GM21367 (cell line): ENCODE measurements at regions not wholly inside any gene's neighbourhood (a gene's known extent, or its start where the extent isn't known, plus 50 kb on each side); places are given as distances from the start of the nearest gene placed in this dataset.
"Not testable (repeated sequence)": the region's sequence is repeated elsewhere in the genome, so short reads cannot be mapped to it uniquely, and the experiment has no call there.

Experiments used
- ATAC-seq: cut with Tn5 transposase; IDR thresholded peaks from one replicate; pipeline ENCODE4 v1.9.1; 2021; ENCODE audit not compliant: unreplicated experiment

DNA sequence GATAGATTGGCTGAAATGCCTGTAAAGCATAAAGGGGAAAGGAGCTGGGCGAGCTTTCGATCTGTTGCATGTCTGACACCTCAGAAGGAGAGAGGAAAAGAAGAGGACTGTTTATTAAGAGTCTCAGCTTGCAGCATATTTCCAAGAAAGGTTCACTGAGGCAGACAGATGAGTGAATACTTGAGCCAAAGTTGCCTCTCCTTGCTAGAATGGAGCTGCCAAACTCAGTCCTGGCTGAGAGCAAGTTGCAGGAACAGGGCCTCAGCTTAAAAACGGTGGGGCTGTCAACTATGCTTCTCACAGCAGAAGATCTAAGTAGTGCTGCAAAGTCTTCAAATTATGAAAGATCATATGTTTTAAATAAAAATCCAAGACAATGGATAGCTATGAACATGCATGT lies 707.5 kb downstream of the PCDH7 start:
- no peak for ATAC-seq

DNA sequence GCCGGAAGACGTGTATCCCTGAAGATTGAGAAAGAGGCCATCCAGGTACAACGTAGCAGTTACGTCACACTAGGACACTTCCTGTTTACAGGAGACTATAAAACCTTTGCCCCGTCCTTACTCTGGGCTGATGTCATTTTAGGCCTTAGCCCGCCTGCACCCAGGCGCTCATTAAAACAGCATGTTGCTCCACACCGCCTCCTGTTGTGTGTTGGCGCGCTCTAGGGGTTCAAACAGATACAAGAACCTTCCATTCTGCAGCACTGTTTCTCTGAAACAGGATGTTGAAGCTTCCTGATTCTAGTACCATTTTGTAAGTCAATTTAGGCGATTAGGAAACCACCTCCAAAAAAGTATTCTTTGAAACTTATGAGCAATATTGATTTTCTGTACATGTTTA lies 722.1 kb downstream of the PCDH7 start:
- no peak for ATAC-seq

DNA sequence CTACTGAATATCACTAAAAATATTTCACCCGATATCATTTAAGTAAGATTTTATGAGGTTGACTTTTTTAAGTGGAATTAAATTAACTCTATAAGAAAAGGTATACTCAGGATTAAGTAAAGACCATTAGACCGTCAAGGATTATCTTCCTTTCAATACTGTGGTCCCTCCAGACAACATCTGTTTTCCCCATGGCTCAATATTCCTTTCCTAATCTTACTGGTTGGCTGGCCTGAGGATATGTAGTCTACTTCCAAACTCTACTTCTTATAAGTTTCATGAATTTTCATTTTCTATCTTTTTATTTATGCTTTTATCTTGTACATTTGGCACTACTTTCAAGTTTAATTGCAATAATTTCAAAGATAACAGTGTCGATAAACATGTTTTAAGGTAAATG lies 725.4 kb downstream of the PCDH7 start:
- no peak for ATAC-seq

DNA sequence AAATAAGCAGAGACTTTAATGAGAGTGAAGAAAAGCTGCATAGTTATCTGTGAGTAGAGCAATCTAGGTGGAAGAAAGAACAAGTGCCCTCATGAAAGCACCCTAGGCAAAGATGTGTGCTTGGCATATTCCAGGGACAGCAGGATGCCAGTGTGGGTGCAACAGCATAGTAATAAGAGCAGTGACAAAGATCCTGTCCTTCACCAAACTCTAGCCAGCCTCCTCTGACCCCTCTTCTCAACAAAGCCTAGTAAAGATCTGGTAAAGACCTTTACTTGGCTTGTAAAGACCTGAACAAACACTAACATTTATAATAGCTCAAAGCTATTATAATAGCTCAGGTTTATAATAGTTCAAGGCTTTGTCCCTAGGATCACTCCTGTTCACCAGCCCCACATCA lies 735.4 kb downstream of the PCDH7 start:
- no peak for ATAC-seq

DNA sequence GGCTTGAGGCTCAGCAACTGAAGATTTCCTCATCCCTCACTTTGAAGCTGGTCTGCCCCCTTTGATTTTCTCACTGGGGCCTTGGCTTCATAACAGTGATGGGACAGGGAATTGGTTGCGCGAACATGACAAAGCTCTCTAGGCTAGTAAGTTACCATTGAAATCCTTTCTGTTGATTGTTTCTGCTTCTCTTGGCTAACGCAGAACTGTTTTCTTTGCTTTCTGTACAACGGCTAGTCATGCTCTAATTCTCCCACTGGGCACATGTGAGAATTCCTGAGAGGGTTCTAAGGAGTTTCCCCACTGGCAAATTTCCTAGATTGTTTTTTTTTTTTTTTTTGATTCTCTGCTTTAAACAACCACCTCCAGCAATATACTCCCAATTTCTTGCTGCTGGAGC lies 738.6 kb downstream of the PCDH7 start:
- no peak for ATAC-seq

DNA sequence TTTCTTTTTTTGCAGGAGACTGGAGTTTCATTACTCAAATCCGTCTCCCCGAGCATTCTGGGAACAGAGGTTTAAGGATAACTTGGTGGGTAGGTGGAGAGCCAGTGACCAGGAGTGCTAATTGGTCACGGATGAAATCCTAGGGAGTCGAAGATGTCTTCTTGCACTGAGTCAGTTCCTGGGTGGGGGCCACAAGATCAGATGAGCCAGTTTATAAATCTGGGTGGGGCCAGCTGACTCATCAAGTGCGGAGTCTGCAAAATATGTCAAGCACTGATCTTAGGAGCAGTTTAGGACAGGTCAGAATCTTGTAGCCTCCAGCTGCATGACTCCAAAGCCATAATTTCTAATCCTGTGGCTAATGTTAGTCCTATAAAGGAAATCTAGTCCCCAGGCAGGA lies 741.3 kb downstream of the PCDH7 start:
- ATAC-seq: no peak

DNA sequence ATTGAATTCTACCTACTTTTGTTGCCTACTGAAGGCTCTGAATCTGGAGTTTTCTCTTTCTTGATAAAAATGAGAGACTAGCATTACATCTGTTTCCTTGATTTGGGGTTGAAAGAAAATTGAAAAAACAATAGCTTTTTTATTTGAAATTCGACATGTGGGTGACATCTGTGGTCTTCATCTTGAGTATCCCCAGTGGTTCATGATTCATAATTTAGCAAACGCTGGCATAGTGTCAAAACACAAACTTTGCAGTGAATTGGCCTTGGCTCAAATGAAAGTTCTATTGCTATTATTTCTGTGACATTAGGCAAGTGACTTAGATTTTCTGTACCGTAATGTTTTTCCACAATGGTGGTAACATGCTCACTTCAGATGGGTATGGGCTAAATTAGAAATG lies 747.6 kb downstream of the PCDH7 start:
- no peak for ATAC-seq

DNA sequence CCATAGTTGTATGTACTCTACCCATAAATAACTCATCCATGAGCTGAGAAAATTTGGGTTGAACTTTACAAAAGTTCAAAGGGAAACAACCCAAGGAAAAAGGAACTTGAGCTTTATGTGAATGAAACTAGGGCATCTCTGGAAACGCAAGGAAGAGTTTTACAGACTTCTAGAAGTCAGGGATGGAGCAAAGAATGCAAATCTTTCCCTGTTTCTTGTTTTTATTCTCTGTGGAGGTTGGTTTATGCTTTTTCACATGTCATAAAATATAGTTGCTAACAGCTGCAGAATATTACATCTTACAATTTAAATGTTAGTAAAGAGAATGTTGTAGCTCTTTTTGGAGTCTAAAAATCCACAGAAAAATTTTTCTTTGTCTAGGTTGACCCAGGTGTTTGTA lies 754.1 kb downstream of the PCDH7 start:
- no peak for ATAC-seq

DNA sequence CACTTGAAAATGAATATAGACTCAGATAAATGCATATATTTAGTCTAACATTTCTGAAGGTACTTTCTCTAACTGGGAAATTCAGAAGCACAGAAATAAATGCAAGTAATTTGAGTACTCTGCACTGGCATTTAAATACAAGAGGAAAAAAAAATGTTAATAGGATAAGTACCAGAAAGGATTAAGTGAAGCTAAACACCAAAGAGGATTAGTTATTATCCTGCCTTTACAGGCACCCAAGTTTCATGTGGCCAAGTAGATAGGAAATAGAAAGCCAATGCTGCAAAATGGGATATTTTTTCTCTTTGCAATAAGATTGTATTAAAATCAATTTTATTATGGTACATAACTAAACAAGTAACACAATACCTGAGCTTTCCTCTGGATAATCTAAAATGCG lies 762.5 kb downstream of the PCDH7 start:
- no peak for ATAC-seq

DNA sequence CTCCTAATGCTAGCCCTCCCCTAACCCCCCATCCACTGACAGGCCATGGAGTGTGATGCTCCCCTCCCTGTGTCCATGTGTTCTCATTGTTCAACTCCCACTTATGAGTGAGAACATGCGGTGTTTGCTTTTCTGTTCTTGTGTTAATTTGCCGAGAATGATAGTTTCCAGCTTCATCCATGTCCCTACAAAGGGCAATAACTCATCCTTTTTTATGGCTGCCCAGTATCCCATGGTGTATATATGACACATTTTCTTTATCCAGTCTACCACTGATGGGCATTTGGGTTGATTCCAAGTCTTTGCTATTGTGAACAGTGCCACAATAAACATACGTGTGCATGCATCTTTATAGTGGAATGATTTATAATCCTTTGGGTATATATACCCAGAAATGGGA lies 779.0 kb downstream of the PCDH7 start:
- not testable (repeated sequence) for ATAC-seq

DNA sequence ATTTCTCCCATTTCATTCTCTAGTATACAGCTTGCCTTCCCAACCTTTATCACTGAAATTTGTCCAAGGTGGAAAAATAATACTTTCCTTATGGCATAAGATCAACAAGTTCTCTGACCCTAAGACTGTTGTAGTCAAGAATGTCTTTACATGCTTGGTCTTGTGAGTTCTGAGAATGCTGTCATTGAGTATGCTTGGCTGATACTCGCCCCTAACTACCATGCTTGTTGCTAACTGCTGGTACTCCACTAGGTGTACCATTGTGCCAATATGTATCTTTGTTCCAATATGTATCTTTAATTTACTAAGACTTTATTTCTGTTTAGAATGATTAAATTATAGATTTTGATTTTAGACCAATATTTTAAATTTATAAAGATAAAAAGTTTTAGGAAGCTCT lies 796.4 kb downstream of the PCDH7 start:
- no peak for ATAC-seq

DNA sequence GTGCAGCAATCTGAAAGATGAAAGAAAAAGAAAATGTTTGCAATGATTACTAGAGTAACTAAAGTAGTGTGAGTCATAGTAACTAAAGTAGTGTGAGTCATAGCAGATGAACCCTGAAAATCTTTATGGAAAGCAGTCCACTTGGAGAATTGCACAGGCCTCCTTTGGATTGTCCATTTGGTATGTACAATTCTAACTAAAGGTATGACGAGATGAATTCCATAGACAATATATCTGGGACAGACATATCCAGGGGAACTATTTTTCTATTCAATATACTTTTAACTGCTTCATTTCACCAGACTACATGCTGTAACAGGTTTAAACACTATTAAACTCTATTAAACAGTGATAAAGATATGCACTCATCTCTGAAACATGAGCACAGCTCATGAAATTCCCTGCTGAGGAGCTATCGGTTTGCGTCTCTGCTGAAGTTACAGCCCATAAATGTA lies 798.7 kb downstream of the PCDH7 start:
- no peak for ATAC-seq

DNA sequence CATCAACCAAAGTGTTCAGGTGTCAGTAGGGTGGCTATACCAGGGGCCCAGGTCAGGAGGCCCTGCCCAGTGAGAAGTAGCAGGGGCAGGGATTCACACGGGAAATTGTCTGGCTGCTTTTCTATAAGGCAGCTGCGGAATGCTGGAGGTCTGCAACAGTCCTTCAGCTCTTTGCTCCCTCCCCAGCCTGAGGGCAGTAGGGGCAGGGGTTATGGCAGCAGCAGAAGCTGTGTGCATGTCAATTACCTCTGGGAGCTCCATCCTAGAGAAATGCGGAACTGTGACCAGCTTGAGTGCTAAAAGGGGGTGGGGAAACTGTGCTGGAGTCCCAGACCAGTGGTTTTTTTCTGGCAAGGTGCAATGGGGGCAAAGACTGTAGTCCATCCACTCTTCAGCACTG lies 810.4 kb downstream of the PCDH7 start:
- no peak for ATAC-seq

DNA sequence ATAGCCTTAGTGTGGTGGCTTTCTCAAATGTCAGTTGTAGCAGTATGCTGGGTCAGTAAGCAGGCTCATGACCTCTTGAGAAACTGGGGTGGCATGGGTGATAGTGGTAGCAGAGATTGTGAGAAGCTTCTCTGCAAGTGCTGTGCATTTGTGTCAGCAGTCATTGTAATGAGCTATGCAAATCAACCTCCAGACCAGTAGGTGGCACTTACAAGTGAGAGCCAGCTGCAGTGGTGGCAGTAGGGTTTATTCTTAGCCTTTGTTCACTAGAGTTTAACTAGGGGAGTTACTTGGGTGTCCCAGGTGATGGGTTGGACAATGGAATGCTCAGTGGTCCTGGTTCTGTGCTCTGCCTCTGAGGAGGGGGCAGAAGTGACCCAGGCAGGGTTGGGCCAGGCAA lies 818.7 kb downstream of the PCDH7 start:
- no peak for ATAC-seq

DNA sequence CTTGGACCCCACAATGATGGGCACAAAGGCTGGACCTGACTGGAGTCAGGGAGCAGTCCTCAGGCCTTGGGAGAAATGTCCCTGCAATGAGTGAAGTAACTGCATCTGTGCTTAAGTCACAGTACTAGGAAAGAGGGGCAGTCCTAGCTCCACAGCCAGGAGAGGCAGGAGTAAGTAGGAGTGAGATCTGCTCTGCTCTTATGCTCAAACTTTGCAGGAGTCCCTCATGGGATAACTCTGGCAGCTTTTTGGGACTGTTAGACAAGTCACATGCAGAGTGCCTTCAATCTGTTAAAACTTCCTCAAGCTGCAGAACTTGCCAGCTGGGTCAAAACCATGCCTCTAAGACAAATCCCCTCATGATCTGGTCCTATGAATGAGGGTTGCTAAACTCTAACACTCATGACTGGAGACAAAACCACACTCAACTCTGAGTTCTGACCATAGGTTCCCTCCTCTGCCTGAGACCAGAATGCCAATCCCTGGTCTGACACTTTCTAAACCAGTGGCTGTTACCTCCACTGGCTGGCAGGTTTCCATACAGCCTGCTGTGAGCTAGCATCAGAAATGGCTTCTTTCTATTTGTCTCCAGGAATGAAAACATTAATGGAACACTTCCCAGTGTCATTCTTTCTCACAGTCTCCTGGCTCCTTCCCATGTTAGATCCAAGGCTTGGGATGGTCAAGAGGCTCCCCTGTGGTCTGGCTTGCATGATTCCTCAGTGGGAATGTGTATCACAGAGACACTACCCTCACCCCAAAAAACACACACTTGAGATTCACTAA lies 819.3 kb downstream of the PCDH7 start:
- no peak for ATAC-seq

DNA sequence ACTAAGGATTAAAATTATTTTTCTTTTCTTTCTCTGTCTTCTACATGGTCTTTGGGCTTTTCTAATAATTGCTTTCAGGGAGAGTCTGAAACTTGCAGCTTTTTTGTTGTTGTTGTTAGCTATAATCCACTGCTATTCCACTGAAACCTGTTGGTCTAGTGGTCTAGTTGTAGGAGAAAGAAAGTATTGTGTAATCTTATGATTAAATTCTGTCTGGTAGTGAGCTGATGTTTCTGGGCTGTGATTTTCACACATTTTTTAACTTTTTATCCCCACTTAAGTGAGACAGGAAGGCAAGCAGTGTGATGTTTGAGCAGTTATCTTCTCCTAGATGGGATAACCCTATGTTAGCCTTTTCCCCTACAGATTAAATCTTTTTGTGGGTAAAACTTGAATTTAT lies 825.2 kb downstream of the PCDH7 start:
- ATAC-seq: no peak

DNA sequence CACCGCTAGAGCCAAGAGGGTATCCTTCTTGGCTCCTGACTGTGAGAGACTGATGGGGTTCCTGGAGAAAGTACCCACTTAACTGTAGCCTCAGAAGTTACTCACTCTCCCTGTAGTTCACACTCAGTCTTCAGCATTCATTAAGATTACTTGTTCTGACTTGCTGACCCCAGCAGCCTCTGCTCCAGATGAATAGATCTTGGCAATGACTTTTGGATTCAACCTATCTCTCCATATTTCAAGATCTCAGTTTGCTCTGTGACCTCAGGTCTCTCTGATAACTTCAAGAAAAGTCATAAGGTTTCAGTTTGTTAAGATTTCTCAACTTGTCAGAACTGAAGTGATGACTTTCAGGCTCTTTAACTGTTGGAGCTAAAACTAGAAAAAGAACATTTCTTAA lies 825.6 kb downstream of the PCDH7 start:
- no peak for ATAC-seq

DNA sequence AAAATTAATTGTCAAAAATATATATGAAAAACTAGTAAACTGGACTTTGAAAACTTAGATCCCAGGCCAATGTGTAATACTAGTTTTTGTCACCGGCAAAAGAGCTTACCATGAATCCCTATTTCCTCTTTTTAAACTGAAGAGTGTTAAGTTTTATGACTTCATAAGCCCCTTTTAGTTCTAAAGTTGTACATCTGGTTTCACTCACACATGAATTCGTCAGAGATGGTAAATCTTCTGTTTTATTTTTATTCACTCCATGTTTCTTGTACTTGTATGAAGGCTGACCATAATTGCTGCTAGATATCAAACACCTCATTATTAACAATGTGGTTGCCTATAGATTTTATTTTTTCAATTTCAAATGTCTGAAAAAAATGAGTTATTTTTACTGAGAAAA lies 827.9 kb downstream of the PCDH7 start:
- ATAC-seq: no peak

DNA sequence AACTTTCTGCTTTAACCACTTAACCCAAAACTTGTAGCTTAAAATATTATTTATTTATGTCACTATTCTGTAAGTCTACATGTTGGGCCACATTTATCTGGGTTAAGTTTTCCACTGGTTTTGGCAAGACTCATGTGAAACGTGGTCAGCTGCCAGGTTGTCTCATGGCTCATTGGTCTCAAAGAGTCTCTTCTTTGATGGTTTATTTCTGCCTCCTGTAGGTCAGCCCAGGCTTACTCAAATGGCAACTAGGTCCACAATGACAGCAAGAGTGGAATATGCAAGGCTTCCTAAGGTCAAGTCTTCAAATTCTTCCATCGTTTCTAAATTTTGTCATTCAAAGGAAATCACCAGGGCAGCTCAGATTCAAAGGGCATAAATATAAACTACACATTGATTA lies 828.7 kb downstream of the PCDH7 start:
- no peak for ATAC-seq

DNA sequence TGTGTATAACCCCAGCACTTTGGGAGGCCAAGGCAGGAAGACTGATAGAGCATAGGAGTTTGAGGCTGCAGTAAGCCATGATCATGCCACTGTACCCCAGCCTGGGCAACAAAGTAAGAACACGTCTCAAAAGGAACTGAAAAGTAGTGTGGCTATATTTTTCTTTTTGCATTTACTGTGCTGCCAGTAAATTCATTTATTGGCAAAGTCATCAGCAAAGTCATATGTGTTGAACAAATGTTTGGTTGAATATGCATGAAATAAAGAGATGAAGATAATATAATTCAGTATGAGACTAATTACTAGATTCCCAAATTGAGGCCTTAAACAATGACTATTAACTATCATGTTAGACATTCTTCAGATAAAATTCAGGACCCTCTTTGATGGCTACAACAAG lies 829.1 kb downstream of the PCDH7 start:
- no peak for ATAC-seq

DNA sequence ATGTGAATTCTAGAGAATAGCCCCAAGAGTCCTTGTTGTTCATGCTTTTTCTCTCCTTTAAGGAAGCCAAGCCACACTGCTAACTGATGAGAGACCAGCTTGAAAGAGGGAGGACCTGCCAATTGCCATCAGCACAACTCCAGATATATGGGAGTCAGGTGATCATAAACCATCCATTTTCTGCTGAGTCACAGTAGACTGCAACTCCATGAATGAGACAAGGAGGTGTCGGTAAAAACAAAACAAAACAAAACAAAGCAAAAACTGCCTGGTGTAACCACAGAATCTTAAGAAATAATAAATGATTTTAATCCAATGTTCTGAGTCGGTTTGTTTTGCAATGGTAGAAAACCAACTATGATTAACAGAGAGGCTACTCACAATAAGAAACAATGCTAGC lies 837.3 kb downstream of the PCDH7 start:
- no peak for ATAC-seq

DNA sequence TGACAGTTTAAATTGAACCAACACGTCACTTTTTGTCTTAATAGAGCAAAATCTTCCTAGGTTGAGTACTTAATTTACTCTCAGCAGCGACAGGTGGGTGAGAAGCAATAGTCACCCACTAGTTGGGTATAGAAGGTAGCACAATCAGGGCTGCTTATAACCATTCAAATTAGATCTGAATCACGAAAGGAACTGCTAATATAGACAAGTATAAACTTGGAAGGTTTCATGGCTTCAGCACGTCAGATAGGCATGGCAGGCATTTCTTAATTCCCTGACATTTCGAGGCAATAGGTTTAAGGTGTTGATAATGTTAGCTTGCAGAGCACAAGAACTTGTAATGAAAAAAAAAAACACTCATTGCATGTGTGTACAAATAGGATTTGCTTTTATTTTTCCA lies 853.4 kb downstream of the PCDH7 start:
- ATAC-seq: no peak

DNA sequence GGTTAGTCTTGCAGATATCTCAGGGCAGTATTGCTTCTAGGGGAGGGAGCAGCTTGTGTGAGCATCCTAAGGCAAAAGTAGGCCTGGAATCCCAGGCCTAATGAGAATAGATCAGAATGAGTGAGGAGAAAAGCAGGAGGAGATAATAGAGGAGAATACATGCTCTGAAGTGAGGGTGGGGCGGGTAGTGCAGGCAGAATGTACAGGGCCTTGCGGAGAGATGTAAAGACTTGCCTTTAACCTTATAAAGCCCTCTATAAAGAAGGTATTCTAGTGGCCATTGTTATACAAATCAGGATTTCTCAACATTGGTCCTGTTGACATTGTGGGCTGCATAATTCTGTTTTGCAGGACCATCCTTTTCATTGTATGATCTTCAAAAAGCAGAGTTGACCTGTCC lies 855.3 kb downstream of the PCDH7 start:
- no peak for ATAC-seq
